H9 (cell line): ENCODE measurements at regions not wholly inside any gene's neighbourhood (a gene's known extent, or its start where the extent isn't known, plus 50 kb on each side); places are given as distances from the start of the nearest gene placed in this dataset.
"Not testable (repeated sequence)": the region's sequence is repeated elsewhere in the genome, so short reads cannot be mapped to it uniquely, and the experiment has no call there.

Experiments
- DNase-seq: peaks from one replicate; pipeline ENCODE4 v3.0.0-alpha.2; 2017
- H2AFZ ChIP-seq: one replicate; pipeline ENCODE4 v1.6.1; 2013; ENCODE audit warnings: mild to moderate bottlenecking, low read length, control low read depth, moderate library complexity
- H2AK5ac ChIP-seq: 2 replicates; pipeline ENCODE4 v1.6.1; 2013; ENCODE audit warnings: low read length, control low read depth, mixed read lengths; ENCODE audit not compliant: insufficient read length
- H2BK120ac ChIP-seq: one replicate; pipeline ENCODE4 v1.6.1; 2013; ENCODE audit warnings: low read depth, mild to moderate bottlenecking, low read length, control low read depth, inconsistent platforms; ENCODE audit not compliant: poor library complexity, severe bottlenecking
- H2BK12ac ChIP-seq: 2 replicates; pipeline ENCODE4 v1.6.1; 2013; ENCODE audit warnings: low read length, control low read depth, mixed read lengths, low read depth; ENCODE audit not compliant: insufficient read length
- H2BK15ac ChIP-seq: 2 replicates; pipeline ENCODE4 v1.6.1; 2013; ENCODE audit warnings: low read depth, low read length, control low read depth
- H2BK20ac ChIP-seq: one replicate; pipeline ENCODE4 v1.6.1; 2013; ENCODE audit warnings: low read depth, mild to moderate bottlenecking, low read length, control low read depth, inconsistent platforms; ENCODE audit not compliant: poor library complexity, severe bottlenecking
- H2BK5ac ChIP-seq: 2 replicates; pipeline ENCODE4 v1.6.1; 2013; ENCODE audit warnings: low read length, control low read depth, mixed read lengths; ENCODE audit not compliant: insufficient read length
- H3K14ac ChIP-seq: 2 replicates; pipeline ENCODE4 v1.6.1; 2013; ENCODE audit warnings: low read length, control low read depth; ENCODE audit not compliant: insufficient read depth
- H3K18ac ChIP-seq: 2 replicates; pipeline ENCODE4 v1.6.1; 2013; ENCODE audit warnings: low read depth, mild to moderate bottlenecking, mixed read lengths, low read length, control low read depth; ENCODE audit not compliant: insufficient read length
- H3K23ac ChIP-seq: 2 replicates; pipeline ENCODE4 v1.6.1; 2013; ENCODE audit warnings: low read length, control low read depth, mixed read lengths, low read depth; ENCODE audit not compliant: insufficient read length
- H3K23me2 ChIP-seq: 2 replicates; pipeline ENCODE4 v1.6.1; 2013; ENCODE audit warnings: low read depth, mild to moderate bottlenecking, mixed read lengths, low read length, control low read depth; ENCODE audit not compliant: insufficient read length, poor library complexity, severe bottlenecking
- H3K27ac ChIP-seq: 2 replicates; pipeline ENCODE4 v1.5.1; 2013; ENCODE audit warnings: low read length, control low read depth, mixed read lengths, low read depth; ENCODE audit not compliant: insufficient read length
- H3K27me3 ChIP-seq: 2 replicates; pipeline ENCODE4 v1.6.1; 2013; ENCODE audit warnings: low read length, control low read depth, inconsistent platforms; ENCODE audit not compliant: insufficient read depth
- H3K4ac ChIP-seq: 2 replicates; pipeline ENCODE4 v1.6.1; 2013; ENCODE audit warnings: low read depth, mild to moderate bottlenecking, control low read depth, inconsistent platforms, low read length, moderate library complexity
- H3K4me1 ChIP-seq: 2 replicates; pipeline ENCODE4 v1.6.1; 2013; ENCODE audit warnings: low read length, control low read depth, inconsistent platforms; ENCODE audit not compliant: insufficient read depth
- H3K4me2 ChIP-seq: 2 replicates; pipeline ENCODE4 v1.6.1; 2013; ENCODE audit warnings: low read length, control low read depth, mixed read lengths; ENCODE audit not compliant: insufficient read length, insufficient read depth
- H3K56ac ChIP-seq: 2 replicates; pipeline ENCODE4 v1.6.1; 2013; ENCODE audit warnings: low read depth, mild to moderate bottlenecking, mixed read lengths, low read length, control low read depth; ENCODE audit not compliant: insufficient read length
- H3K79me1 ChIP-seq: 2 replicates; pipeline ENCODE4 v1.6.1; 2013; ENCODE audit warnings: low read depth, mild to moderate bottlenecking, moderate library complexity, low read length, control low read depth, inconsistent platforms; ENCODE audit not compliant: insufficient read depth, poor library complexity, severe bottlenecking
- H3K79me2 ChIP-seq: 2 replicates; pipeline ENCODE4 v1.6.1; 2013; ENCODE audit warnings: low read length, control low read depth, inconsistent platforms; ENCODE audit not compliant: insufficient read depth
- H3K9ac ChIP-seq: 2 replicates; pipeline ENCODE4 v1.6.1; 2013; ENCODE audit warnings: low read length, control low read depth, mixed read lengths; ENCODE audit not compliant: insufficient read length; ENCODE audit errors: extremely low read depth
- H3K9me3 ChIP-seq: one replicate; pipeline ENCODE4 v1.6.1; 2013; ENCODE audit warnings: low read depth, low read length, inconsistent platforms; ENCODE audit not compliant: control insufficient read depth
- H3T11ph ChIP-seq: one replicate; pipeline ENCODE4 v1.6.1; 2013; ENCODE audit warnings: mild to moderate bottlenecking, low read length, control low read depth, inconsistent platforms
- H4K20me1 ChIP-seq: one replicate; pipeline ENCODE4 v1.6.1; 2013; ENCODE audit not compliant: control insufficient read depth, insufficient read length, insufficient read depth
- H4K5ac ChIP-seq: 2 replicates; pipeline ENCODE4 v1.6.1; 2013; ENCODE audit warnings: low read depth, mild to moderate bottlenecking, mixed read lengths, low read length, control low read depth; ENCODE audit not compliant: insufficient read length
- H4K8ac ChIP-seq: replicated peaks from 2 replicates; pipeline ENCODE4 v1.6.1; 2013; ENCODE audit warnings: low read length, control low read depth, mixed read lengths, low read depth; ENCODE audit not compliant: insufficient read length
- H4K91ac ChIP-seq: 2 replicates; pipeline ENCODE4 v1.6.1; 2013; ENCODE audit warnings: low read depth, mild to moderate bottlenecking, moderate library complexity, mixed read lengths, low read length, control low read depth; ENCODE audit not compliant: insufficient read length
- H3K27ac Mint-ChIP-seq, 3 experiments: 2 replicates in 2 of 3; 3 replicates in 1 of 3; pipeline ENCODE4 v1.8.0; 2020 to 2021; ENCODE audit warnings: mixed read lengths in 3 of 3, mild to moderate bottlenecking in 1 of 3, moderate library complexity in 1 of 3
- H3K27me3 Mint-ChIP-seq: 2 replicates; pipeline ENCODE4 v1.8.0; 2021; ENCODE audit warnings: low read depth, mild to moderate bottlenecking, moderate library complexity, mixed read lengths
- H3K36me3 Mint-ChIP-seq, 3 experiments: 2 replicates in 2 of 3; 3 replicates in 1 of 3; pipeline ENCODE4 v1.8.0; 2020 to 2021; ENCODE audit warnings: low read depth in 3 of 3, mixed read lengths in 3 of 3; ENCODE audit not compliant: insufficient read depth in 1 of 3
- H3K4me1 Mint-ChIP-seq, 2 experiments: 2 replicates each; pipeline ENCODE4 v1.8.0; 2020; ENCODE audit warnings: mixed read lengths in 2 of 2
- H3K4me3 Mint-ChIP-seq, 2 experiments: 2 replicates in 1 of 2; 3 replicates in 1 of 2; pipeline ENCODE4 v1.8.0; 2020 to 2021; ENCODE audit warnings: mild to moderate bottlenecking in 2 of 2, mixed read lengths in 2 of 2, moderate library complexity in 1 of 2
- H3K9me3 Mint-ChIP-seq, 2 experiments: 2 replicates in 1 of 2; 3 replicates in 1 of 2; pipeline ENCODE4 v1.8.0; 2020; ENCODE audit warnings: mild to moderate bottlenecking in 2 of 2, mixed read lengths in 2 of 2, moderate library complexity in 1 of 2
- CTCF ChIP-seq: fragments of 200-600 bp; sonication (generic); conservative IDR thresholded peaks from 3 replicates; pipeline ENCODE4 v1.8.0; 2021; ENCODE audit warnings: antibody characterized with exemption, mild to moderate bottlenecking
- WGBS: extraction: QIAGEN DNeasy Blood & Tissue Kit; methylation state at CpG from one replicate; pipeline ENCODE4 v1.1.7; 2013; ENCODE audit warnings: missing lambda C conversion rate, low lambda C conversion rate, mixed read lengths; ENCODE audit not compliant: insufficient read length; ENCODE audit errors: extremely low coverage; 5-methylcytosine and 5-hydroxymethylcytosine counted together

- H3K27me3 ChIP-seq, H3K18ac ChIP-seq, H3K9me3 ChIP-seq, H3K14ac ChIP-seq, H2BK5ac ChIP-seq, H2BK20ac ChIP-seq, H2BK15ac ChIP-seq, H3K4me1 ChIP-seq, H4K20me1 ChIP-seq, H4K91ac ChIP-seq, H3K9ac ChIP-seq, H2BK12ac ChIP-seq, H3K36me3 Mint-ChIP-seq, H3K23ac ChIP-seq, DNase-seq, H3K4ac ChIP-seq, H4K8ac ChIP-seq, H3K23me2 ChIP-seq, H3K27me3 Mint-ChIP-seq, H3K4me3 Mint-ChIP-seq, H3K4me2 ChIP-seq, H2BK120ac ChIP-seq, H2AFZ ChIP-seq, H3T11ph ChIP-seq, H3K27ac ChIP-seq, H2AK5ac ChIP-seq, H3K79me1 ChIP-seq, H3K27ac Mint-ChIP-seq, H3K4me1 Mint-ChIP-seq, H3K79me2 ChIP-seq, H4K5ac ChIP-seq, H3K56ac ChIP-seq, H3K9me3 Mint-ChIP-seq: not testable (repeated sequence)
- TF ChIP-seq CTCF: peak; percentile 28; the same call in 2 of the 3 replicates
- no CpG with 5 or more reads among the region's 5 CpGs for WGBS
These were observed 132.6 kb downstream of the SPATA31A6 start for GRCh38 chr9:42316026-42316425.

GRCh38 chr9:42317677-42318076 is 134.2 kb downstream of the SPATA31A6 start:
- not testable (repeated sequence) for H4K5ac ChIP-seq, H3K23ac ChIP-seq, H2BK5ac ChIP-seq, H2BK12ac ChIP-seq, H4K8ac ChIP-seq, H3K23me2 ChIP-seq, H3K27ac ChIP-seq, H2AK5ac ChIP-seq, H4K20me1 ChIP-seq, H3K4me3 Mint-ChIP-seq, H3K79me2 ChIP-seq, H3K9ac ChIP-seq, H3T11ph ChIP-seq, H3K79me1 ChIP-seq, H4K91ac ChIP-seq, H3K56ac ChIP-seq, H3K4ac ChIP-seq, H3K18ac ChIP-seq, H3K14ac ChIP-seq, H2BK120ac ChIP-seq, H2BK15ac ChIP-seq, H3K27me3 Mint-ChIP-seq, H2BK20ac ChIP-seq, H3K36me3 Mint-ChIP-seq, H3K27me3 ChIP-seq, H3K9me3 Mint-ChIP-seq, H3K9me3 ChIP-seq, H3K4me1 ChIP-seq, H3K4me2 ChIP-seq
- no CpG with 5 or more reads among the region's 3 CpGs for WGBS
- Mint-ChIP-seq H3K27ac (peak overlapping the region in 2 of 3 experiments; percentile 62 to 77; a peak in 3 of 7 replicates), H3K4me1 (peaks cover 6 to 12% of the 10 kb centered on the region in 2 experiments; a peak in 3 of 4 replicates)
- peak; percentile 32 for DNase-seq
- peak overlapping the region; percentile 32 for H2AFZ ChIP-seq
